DMS 273 (cell line): ENCODE measurements at regions not wholly inside any gene's neighbourhood (a gene's known extent, or its start where the extent isn't known, plus 50 kb on each side); places are given as distances from the start of the nearest gene placed in this dataset.

Experiments
- DNase-seq: peaks from one replicate; lab custom pipeline; 2025; ENCODE audit not compliant: unreplicated experiment; lab: John Stamatoyannopoulos, UW

DNA sequence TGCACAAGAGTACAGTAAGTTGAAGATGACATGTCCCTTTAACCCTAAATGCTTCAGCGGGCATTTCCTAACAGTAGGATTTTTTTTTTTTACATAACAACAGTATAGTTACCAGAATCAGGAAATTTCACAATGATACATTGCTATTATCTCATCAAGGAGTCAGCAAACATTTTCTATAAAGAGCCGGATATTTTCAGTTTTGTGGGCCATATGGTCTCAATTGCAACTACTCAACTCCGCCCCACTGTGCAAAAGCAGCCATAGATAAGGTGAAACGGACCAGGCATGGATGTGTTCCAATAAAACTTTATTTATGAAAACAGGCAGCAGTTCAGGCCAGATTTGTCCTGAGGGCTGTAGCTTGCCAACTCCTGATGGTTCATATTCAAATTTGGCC is 130.6 kb downstream of the SMAD6 start:
- peak; percentile 33 for DNase-seq

DNA sequence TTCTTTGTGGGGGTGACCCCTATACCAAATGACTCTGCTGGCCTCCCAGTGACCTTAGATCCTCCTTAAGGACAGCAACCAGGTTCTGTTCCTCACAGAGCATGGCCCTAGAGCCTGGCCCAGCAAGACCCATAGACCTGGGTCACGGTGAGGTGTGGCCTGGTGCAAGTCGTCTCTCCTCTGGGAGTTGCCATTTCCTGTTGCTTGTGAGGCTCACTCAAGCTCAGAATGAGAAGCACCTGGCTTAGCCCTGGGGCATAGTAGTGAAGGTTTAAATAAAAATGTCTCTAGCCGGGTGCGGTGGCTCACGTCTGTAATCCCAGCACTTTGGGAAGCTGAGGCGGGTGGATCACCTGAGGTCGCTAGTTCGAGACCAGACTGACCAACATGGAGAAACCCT is 131.3 kb downstream of the SMAD6 start:
- DNase-seq: no peak

DNA sequence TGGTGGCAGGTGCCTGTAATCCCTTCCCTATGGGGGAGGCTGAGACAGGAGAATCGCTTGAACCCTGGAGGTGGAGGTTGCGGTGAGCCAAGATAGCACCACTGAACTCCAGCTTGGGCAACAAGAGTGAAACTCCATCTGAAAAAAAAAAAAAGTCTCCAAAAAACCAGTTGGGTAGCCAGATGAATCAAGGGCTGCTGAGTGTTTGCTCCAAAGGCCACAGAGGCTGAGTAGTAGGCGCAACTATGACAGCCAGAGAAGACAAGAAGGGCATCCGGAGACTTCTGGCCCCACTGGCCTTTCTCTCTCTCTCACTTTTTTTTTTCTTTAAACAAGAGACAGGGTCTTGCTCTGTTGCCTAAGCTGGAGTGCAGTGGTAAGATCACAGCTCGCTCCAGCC is 131.8 kb downstream of the SMAD6 start:
- no peak for DNase-seq

DNA sequence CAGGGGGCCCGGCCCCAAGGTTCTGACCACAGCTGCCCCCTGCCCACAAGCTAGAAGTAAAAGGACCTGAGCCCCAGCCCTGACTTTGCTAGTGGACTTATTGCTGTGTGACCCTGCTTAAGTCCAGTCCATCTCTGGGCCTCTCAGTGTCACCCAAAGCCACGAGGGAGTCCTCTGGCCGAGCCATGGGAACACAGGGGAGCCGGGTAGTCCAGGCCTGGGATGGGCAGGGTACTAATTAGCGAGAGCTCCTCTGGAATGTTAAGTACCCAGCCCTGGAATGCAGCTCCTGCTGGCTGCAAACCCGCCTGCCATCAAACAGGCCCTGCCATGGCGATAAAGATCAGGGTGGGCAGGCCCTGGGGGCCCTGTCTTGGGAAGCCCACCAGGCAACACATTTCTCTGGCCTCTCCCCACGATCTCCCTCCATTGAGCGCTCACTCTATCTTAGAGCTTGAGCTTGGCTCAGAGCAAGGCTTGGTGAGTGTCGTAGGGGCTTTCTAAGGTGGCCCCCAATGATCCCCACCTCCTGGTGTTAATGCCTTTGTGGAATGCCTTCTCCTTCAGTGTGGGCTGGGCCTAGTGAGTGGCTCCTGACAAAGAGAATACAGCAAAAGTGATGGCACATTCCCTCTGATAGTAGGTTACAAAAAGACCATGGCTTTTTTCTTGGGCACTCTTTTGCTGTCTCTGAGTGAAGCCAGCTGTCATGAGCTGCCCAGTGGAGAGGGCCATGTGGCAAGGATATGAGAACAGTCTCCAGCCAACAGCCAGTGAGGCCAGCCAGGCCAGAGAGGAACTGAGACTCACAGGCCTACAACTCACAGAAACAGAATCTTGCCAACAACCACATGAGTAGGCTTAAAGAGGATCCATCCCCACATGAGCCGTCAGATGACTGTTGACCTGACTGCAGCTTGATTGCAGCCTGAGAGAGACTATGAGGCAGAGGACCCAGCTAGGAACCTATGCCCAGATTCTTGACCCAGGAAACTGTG is 133.1 kb downstream of the SMAD6 start:
- DNase-seq: no peak

DNA sequence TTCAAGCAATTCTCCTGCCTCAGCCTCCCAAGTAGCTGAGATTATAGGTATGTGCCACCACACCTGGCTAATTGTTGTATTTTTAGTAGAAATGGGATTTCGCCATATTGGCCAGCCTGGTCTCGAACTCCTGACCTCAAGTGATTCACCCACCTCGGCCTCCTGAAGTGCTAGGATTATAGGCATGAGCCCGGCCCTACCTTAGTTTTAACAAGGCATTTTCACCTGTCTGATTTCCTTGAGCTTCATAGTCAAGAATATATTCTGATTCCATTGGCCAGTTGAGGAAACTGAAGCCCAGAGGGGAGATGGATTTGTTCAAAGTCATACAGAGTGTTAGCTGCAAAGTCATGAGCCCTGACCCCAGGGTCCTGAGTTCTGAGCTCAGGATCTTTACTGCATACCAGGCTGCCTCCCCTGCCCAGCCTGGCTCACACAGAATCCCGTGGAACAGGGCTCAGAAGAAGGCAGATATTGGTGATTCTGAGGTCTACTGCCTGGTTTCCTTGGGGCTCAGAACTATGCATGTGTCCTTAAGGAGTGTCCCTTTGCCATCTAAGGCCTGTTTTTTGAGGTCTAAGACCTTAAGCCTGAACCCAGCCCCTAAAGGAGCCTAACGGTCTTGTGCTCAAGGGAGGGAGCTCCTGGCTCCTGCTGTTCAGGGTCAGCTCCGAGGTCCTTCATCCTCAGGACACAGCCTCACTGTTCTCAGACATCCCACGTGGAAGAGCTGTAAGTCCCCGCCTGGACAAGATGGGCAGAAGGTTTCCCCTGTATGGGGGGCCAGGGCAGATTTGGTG is 134.4 kb downstream of the SMAD6 start:
- no peak for DNase-seq

DNA sequence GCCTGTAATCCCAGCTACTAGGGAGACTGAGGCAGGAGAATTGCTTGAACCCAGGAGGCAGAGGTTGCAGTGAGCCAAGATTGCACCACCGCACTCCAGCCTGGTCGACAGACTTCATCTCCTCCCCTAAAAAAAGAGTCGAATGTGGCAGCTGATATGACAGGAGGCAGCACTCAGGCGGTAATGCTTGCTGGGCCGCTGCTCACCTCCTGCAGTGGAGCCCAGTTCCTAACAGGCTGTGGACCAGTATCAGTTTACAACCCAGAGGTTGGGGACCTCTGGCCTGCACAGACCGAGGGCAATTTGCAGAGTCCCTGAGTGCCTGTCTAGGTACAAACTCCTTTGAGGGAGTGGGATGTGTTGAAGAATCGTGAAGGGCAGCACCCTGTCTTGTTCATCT is 136.2 kb downstream of the SMAD6 start:
- no peak for DNase-seq

DNA sequence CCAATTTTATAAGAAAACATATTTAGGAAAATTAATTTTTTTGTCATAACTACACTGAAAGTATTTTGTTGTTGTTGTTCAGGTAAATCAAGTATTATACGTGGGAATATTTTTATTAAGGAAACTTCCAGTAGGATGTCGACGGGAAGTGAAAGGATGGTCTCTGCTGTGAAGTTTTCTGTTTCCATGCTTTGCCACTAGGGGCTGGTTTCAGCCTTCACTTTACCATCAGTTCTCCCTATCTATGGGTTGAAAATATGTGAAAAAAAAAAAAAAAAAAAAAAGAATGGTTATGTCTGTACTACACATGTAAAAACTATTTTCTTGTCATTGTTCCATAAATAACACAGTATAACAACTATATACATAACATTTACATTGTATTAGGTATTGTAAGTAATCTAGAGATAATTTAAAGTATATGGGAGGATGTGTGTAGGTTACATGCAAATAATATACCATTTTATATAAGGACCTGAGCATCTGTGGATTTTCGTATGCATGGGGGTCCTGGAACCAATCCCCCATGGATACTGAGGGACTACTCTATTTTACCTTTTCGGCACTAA is 136.7 kb downstream of the SMAD6 start:
- peak; percentile 33 for DNase-seq

DNA sequence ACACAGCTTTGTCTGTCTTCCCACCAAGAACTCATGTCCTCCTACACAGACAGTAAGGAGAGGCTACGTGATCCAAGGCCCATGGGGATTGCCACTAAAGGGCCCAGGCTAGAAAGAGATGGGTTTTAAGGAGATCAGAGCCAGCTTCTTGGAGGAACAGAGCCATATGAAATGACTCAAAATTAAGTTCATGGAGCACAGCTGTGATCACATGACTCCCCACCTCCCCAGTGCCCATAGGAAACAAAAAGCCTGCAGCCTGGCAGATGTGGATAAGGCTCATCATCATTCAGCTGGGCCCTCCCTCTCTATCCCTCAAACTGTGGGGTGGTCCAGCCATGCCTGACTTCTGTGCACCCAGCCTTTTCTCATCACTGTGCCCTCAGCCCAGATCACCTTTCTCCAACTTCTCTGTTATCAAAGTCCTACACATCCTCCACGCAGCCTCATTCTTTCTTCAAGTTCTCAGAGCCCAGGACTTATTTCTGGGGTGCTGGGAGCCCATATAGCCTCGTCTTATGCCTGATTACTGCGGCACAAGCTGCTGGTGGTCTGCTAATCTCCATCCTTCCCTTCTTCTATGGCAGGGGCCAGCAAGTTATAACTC is 137.6 kb downstream of the SMAD6 start:
- no peak for DNase-seq

DNA sequence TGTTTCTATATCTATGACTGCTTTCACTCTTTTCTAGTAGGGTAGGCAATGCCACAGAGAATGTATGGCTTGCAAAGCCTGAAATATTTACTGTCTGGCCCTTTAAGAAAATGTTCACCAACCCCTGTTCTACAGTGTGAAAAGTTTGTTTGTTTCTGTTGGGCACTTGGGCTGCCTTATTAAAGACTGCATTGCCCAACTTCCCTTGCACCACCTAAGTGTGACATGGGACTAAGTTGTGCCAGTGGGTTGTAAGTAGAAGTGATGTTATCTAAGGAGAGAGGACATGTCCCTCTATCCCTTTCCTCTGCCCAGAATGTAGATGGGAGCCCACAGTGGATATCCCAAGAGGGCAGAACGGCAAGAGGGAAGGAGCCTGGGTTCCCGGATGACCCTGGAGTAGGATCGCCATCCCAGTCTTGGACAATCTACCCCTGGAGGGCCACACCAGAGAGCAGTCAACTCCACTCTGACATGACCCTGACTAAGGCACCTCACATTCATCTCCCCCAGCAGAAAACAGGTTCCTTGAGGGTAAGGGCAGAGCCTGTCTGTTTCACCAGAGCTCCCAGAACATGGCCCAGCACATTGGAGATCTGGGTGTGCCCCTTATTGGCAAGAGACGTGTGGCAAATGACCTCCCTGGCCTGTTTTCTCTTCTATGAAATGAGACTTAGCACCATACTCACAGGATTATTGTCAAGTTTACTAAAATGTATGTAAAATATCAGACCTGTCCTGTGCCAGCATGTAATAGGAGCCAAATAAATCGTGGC is 138.8 kb downstream of the SMAD6 start:
- DNase-seq: no peak

DNA sequence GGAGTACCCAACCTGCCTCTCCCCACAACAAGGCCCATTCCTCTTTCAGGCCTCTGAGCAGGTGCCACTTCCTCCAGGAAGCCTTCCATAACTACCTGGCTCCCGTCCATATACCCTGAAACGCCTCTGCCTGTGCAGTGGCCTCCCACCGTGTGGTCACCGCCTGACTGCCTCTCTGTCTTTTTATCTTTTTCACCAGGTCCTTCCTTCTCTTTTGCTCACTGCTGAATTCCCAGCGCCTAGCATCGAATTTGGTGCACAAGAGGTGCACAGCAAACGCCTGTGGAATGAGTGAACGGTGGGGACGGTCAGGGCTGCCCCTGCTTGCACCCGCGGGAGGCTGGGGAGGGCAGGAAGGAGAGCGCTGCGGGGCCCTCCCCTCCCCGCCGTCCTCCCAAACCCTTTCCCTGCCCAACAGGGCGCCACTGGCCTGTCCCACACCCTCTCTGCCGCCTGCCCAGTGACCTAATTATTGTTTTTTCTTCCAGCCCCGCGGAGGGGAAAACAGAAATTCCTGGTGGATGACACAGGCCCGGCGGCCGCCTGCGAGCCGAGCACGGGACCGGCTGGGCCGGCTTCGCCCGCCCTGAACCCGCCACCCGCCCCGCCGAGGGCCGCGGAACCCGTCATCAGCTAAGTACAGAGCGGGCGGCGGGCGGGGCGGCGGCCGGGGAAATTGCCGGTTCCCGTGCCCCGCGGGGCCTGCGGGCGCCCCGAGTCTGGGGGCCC is 140.1 kb downstream of the SMAD6 start:
- peak; percentile 52 for DNase-seq

DNA sequence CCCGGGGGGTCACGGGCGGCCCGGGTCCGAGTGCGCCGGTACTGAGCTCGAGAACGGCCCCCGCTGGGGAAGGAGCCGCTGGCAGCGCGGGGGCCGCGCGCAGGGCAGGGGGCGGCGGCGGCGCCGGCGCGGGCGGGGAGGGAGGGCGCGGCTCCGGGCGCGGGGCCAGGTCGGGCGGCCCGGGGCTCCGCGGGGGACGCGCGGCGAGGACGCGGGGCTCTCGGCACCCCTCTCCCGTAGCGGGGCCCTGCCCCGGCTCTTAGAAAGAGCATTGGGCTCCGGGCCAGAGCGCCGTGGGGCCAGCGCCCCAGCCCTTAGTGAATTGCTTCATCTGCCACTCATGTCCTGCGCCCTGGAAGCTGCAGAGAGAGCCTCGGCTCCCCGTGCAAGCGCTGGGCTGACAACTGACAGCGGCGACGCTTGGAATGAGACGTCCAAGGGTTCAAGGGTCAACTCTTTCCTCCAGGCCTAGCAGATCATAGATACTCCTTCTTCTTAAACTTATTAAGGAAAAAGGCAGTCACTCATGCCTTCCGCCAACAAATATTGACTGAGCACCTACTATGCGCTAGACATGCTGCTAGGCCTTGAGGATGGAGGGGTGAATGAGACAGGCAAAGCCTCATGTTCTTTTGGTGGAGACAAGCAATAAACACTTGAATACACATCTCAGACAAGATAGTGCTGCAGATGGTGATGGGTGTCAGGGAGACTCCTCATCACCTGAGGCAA is 140.8 kb downstream of the SMAD6 start:
- DNase-seq: peak; percentile 39

DNA sequence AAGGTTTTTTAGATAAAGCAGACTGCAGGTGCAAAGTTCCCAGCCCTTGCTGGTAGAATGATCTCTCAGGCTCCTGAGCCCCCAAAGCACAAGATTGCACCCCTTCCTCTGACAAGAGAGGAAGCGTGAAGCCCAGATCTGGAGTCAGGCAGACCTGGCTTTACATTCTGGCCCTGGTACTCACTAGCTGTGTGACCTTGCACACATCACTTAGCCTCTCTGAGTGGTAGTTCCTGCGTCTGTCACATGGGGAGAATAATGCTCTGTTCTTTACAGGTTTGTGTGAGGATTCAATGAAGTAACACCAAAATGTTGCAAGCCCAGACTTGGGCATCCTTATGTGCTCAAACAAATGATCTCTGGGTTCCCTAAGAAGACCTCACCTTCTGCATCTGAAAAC is 141.5 kb downstream of the SMAD6 start:
- no peak for DNase-seq

DNA sequence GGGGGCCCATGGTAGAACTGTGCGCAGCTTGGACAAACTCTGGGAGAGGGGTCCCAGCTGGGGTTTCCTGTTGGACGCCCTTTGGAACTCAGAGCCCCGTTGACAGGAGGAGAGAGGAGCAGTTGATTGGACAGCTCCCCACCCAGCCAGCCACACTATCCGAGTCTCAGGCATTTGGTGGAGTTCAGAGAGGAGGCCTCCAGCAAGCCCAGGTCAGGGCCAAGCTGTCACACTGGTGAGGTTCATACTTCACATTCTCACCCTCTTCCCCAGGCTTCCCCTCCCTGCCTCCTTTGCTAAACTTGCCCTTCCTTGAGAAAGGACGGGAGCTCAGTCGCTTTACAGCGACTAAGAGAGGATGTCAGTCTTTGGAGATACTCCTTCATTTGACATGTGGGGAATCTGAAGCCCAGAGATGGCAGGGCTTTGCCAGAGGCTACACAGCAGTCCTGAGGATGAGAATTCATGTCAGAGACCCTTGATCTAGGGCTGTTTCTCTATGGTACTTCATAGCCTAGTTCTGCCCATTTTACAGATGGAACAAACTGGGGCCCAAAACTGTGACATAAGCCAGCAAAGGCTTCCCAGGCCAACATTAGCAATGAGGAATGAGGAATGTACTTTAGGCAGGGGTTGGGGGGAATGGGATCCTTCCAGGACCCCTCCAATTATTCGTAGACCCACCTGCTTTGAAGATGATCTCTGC is 142.2 kb downstream of the SMAD6 start:
- no peak for DNase-seq

DNA sequence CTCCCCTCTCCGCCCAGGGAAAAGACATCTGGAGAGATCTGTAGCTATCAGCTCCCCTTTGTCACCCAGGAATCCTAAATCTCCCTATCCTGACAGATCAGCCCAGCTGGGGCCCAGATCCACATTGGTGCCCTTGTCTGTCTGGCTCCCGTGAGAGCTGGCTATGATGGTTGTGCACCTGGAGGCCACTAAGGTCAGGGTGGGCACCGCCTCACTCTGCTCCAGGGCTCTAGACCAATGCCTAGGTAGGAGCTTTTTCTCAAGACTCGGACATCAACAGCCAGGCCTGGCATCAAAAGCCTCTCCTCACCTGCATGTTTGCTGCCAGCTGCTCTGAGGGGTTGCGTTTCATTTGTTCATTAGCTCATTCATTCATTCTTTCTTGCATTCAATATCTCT is 142.7 kb downstream of the SMAD6 start:
- no peak for DNase-seq

DNA sequence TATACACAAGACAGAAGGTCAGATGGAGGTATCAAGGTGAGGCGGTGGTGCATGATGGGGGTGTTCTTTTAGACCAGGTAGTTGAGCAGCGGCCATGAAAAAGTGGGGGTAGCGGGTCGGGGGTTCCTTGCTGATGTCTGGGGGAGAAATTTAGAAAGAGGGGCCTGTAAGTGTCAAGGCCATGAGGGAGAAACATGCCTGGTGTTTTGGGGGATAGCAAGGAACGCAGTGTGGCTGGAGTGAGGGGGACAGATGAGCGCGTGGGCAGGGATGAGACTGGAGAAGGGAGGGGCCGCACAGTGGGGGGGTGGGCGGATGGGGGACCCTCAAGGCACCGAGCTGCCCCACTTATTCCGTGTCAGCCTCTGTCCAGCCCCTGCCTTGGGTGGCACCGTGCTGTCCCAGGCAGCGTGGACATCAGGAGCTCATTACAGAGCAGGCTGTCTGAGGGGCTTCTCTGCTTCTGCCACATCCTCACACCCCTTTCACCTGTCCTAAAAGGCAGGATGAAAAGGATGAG is 143.3 kb downstream of the SMAD6 start:
- DNase-seq: no peak

DNA sequence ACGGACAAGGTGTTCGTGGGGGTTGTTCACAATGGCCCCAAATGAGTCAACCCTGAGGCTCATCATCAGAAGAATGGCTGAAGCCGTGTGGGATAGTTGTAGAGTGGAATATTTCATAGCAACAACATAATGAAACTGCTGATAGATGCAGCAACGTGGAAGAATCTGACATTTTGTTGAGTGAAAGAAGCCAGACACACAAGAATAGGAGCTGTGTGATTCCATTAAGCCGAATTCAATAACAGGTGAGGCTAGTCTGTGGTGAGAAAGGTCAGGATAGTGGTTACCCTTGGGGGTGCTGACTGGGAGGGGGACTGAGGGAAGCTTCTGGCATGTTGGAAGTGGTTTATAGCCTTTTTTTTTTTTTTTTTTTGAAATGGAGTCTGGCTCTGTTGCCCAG is 144.0 kb downstream of the SMAD6 start:
- no peak for DNase-seq

DNA sequence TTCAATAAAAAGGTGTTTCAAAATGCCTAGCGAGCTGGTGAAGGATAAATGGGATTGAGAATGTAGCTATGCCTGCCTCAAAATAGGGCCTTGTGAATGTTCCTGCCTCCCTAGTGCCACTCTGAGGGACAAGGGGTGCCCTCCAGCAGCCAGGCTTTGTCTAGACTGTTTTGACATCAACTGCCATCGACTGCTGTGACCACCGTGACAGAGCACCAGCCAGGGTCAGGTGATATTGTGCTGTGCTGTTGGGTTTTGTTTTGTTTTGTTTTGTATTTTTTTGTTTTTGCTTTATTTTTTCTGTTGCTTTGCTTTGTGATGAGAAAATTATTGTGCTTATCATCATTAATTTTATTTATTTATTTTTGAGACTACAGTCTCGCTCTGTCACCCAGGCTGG is 144.8 kb downstream of the SMAD6 start:
- DNase-seq: no peak

DNA sequence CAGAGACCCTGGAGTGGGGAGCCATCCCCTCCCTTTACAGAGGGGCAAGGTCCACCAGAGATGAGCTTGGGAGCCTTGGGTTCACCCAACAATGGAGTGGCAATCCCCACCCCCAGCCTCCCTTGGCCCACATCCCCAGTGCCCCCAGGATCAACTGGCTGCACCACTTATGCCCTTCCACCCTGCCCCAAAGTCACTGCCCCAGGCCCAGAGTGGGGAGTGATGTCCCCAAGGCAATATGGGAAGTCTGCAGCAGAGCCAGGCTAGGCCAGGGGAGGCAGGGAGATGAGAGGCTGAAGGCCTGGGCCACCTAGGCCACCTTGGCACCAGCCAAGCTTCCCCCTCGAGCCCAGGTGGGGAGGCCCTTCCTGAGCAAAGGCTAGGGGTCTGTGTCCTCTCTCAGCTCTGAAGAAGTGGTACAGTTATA is 145.5 kb downstream of the SMAD6 start:
- no peak for DNase-seq
